AG09309 (cell line): ENCODE measurements at regions not wholly inside any gene's neighbourhood (a gene's known extent, or its start where the extent isn't known, plus 50 kb on each side); places are given as distances from the start of the nearest gene placed in this dataset.
"Not testable (repeated sequence)": the region's sequence is repeated elsewhere in the genome, so short reads cannot be mapped to it uniquely, and the experiment has no call there.

ENCODE experiments used
- DNase-seq: peaks from one replicate; pipeline ENCODE4 v3.0.0-alpha.2; 2010; ENCODE audit warnings: low read depth
- H3K4me3 ChIP-seq: 2 replicates; pipeline ENCODE4 v1.5.1; 2011; ENCODE audit warnings: mild to moderate bottlenecking, low read depth, low read length, moderate library complexity; ENCODE audit not compliant: control insufficient read depth
- TF ChIP-seq, protein P1 (sequence below): IDR thresholded peaks from 2 replicates; pipeline ENCODE4 v1.5.1; 2011; ENCODE audit warnings: mild to moderate bottlenecking, low read depth, low read length, inconsistent platforms; ENCODE audit not compliant: insufficient read depth, control insufficient read depth; ENCODE audit errors: missing control alignments

- no peak overlapping the region for H3K4me3 ChIP-seq
- TF ChIP-seq, protein P1, sequence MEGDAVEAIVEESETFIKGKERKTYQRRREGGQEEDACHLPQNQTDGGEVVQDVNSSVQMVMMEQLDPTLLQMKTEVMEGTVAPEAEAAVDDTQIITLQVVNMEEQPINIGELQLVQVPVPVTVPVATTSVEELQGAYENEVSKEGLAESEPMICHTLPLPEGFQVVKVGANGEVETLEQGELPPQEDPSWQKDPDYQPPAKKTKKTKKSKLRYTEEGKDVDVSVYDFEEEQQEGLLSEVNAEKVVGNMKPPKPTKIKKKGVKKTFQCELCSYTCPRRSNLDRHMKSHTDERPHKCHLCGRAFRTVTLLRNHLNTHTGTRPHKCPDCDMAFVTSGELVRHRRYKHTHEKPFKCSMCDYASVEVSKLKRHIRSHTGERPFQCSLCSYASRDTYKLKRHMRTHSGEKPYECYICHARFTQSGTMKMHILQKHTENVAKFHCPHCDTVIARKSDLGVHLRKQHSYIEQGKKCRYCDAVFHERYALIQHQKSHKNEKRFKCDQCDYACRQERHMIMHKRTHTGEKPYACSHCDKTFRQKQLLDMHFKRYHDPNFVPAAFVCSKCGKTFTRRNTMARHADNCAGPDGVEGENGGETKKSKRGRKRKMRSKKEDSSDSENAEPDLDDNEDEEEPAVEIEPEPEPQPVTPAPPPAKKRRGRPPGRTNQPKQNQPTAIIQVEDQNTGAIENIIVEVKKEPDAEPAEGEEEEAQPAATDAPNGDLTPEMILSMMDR = no peak
- no peak for DNase-seq
These were observed 239.9 kb downstream of the ADRA2A start for GRCh38 chr10:111316722-111317212.

DNA sequence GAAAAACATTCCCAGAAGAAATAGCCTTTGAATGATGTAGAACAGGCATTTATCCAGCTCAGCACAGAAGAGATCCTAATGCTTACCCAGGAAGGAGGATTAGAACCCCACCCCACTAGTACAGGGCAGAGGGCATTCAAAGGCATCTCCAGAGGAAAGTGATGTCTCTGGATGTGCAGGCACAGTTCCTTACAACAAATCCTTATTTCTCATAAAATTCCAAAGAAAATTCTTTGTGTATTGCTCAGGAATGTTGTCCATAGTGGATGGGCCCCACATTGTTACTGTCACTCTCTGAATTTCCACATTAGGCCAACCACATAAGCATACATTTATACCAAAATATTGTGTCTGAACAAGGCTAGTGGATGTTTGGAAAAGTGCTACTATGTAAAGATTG is 243.0 kb downstream of the ADRA2A start:
- TF ChIP-seq, protein P1 = no peak
- H3K4me3 ChIP-seq = no peak overlapping the region
- DNase-seq = no peak

- DNase-seq = peak; percentile 5
- H3K4me3 ChIP-seq = no peak overlapping the region
- TF ChIP-seq, protein P1 = no peak
These were observed 246.6 kb downstream of the ADRA2A start for GRCh38 chr10:111323389-111323966.

DNA sequence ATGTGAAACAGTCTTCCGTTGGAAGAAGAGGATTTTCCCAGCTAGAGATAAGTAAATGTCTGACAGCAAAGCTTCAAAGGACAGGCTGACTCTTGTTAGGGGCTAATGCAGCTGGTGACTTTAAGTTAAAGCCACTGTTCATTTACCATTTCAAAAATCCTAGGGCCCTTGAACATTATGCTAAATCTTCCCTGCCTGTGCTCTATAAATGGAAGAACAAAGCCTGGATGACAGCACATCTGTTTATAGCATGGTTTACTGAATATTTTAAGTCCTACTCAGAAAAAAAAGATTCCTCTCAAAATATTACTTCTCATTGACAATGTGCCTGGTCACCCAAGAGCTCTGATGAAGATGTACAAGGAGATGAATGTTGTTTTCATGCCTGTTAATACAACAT is 255.3 kb downstream of the ADRA2A start:
- DNase-seq, H3K4me3 ChIP-seq: not testable (repeated sequence)

GRCh38 chr10:111335826-111336225 is 259.0 kb downstream of the ADRA2A start:
- DNase-seq = no peak
- H3K4me3 ChIP-seq = no peak overlapping the region
- TF ChIP-seq, protein P1 = no peak

DNA sequence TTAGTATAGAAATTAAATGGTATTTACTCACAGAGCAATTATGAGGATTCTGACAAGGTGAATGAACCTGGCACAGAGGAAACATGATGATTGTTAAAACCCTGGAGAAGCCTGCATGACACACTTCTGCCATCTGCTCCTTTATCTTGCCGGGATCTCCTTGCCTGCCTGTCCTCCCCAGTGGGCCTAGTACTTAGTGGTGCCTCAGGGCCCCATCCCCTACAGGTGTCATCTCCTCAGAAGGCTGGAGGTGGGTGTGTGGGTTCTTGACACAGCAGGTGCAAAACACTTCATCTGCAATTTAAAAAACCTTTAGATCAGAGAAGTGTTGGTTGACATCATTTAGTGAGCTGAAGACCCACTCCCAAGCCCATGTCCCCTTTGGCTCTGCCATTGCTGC is 261.2 kb downstream of the ADRA2A start:
- no peak for DNase-seq
- H3K4me3 ChIP-seq = no peak overlapping the region
- TF ChIP-seq, protein P1 = no peak

DNA sequence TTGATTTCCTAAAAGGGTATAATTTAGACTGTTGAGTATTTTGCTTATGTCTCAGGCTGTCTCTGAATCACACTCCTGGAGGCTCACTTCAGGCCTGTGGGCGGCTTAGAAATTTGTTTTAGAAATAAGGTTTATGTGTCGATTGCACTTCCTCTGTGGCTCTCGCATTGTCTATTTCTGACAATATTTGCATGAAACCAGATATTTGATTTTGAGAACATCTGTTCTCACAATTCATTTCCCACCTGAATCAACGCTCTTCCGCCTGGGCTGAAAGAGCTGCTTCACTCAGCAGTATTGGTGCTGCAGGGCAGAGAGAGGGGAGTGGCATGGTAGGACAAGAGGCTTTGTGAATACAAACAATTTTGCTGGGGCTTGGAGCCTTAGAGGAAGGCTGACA is 262.0 kb downstream of the ADRA2A start:
- no peak for DNase-seq
- TF ChIP-seq, protein P1 = no peak
- no peak overlapping the region for H3K4me3 ChIP-seq
